ENCODE measurements at regions not wholly inside any gene's neighbourhood (a gene's known extent, or its start where the extent isn't known, plus 50 kb on each side); places are given as distances from the start of the nearest gene placed in this dataset.

GRCh38 chr18:55642191-55642590, 54.2 kb upstream of the TCF4 start:
- DNase-seq (ENCODE audit: insufficient read length, low spot score) (no peak), FAIRE-seq (no peak)
- no peak for TF ChIP-seq POLR2A (IDR thresholded peaks at IDR 0.05; ENCODE audit: low read depth, low read length)

- DNase-seq (ENCODE audit: insufficient read length, low spot score) (no peak), FAIRE-seq (no peak)
- no peak for TF ChIP-seq POU2F2 (IDR thresholded peaks at IDR 0.05; ENCODE audit: low read depth, low read length)
- TF ChIP-seq SPI1 (IDR thresholded peaks at IDR 0.05; ENCODE audit: low read depth, low read length), result no peak
- no peak for TF ChIP-seq PAX5 (IDR thresholded peaks at IDR 0.05; ENCODE audit: insufficient read depth, low read length, severe bottlenecking)
- TF ChIP-seq POLR2A (IDR thresholded peaks at IDR 0.05; ENCODE audit: low read depth, low read length), result no peak
- TF ChIP-seq TAF1 (IDR thresholded peaks at IDR 0.05; ENCODE audit: low read depth, low read length), result no peak
- no peak for TF ChIP-seq POLR2AphosphoS5 (IDR thresholded peaks at IDR 0.05; ENCODE audit: low read depth, low read length)
These were observed 53.5 kb upstream of the TCF4 start for GRCh38 chr18:55641486-55641885.

All from GM12891 (cell line).